ENCODE measurements at regions not wholly inside any gene's neighbourhood (a gene's known extent, or its start where the extent isn't known, plus 50 kb on each side); places are given as distances from the start of the nearest gene placed in this dataset.

DNA sequence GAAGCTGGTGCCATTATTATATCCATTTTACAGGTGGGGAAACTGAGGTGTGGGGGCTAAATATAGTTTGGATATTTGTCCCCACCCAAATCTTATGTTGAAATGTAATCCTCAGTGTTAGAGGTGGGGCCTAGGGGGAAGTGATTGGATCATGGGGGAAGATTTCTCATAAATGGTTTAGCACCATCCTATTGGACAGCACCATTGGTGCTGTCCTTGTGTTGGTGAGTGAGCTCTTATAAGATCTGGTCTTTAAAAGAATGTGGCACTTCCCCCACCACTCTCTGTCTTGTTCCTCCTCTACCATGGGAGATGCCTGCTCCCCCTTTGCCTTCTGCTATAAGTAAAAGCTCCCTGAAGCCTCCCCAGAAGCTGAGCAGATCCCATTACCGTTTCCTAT, 119.8 kb upstream of the SEC14L1 start:
- peaks cover 37% of the 10 kb centered on the region for H3K4me1 ChIP-seq (ENCODE audit: control insufficient read depth, low read length)
- no peaks in the 10 kb centered on the region for H4K20me1 ChIP-seq (ENCODE audit: control insufficient read depth, insufficient read depth, low read depth, low read length)
- 0 out of 2 replicates have a peak, but pooled peaks cover 4% of the 10 kb centered on the region for H3F3A ChIP-seq (ENCODE audit: control insufficient read depth, insufficient read depth)
- H3K27me3 ChIP-seq (ENCODE audit: control insufficient read depth, low read length): no peaks in the 10 kb centered on the region
- H3K9me2 ChIP-seq (replicated peaks; ENCODE audit: control insufficient read depth, low read length): no peaks in the 10 kb centered on the region
- H3K27ac ChIP-seq (ENCODE audit: low read depth, low read length): no peak overlapping the region
- peaks cover 6% of the 10 kb centered on the region; the same call in 1 of the 2 replicates for H3K9me3 ChIP-seq (ENCODE audit: control insufficient read depth, insufficient read depth, low read length)
- no peak overlapping the region for H3K4me2 ChIP-seq (ENCODE audit: low read length)
- TF ChIP-seq EZH2phosphoT487 (IDR thresholded peaks at IDR 0.05; ENCODE audit: borderline replicate concordance, low read length): no peak
- TF ChIP-seq, protein P1, sequence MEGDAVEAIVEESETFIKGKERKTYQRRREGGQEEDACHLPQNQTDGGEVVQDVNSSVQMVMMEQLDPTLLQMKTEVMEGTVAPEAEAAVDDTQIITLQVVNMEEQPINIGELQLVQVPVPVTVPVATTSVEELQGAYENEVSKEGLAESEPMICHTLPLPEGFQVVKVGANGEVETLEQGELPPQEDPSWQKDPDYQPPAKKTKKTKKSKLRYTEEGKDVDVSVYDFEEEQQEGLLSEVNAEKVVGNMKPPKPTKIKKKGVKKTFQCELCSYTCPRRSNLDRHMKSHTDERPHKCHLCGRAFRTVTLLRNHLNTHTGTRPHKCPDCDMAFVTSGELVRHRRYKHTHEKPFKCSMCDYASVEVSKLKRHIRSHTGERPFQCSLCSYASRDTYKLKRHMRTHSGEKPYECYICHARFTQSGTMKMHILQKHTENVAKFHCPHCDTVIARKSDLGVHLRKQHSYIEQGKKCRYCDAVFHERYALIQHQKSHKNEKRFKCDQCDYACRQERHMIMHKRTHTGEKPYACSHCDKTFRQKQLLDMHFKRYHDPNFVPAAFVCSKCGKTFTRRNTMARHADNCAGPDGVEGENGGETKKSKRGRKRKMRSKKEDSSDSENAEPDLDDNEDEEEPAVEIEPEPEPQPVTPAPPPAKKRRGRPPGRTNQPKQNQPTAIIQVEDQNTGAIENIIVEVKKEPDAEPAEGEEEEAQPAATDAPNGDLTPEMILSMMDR (IDR thresholded peaks at IDR 0.05; ENCODE audit: low read depth, low read length, poor library complexity, severe bottlenecking): no peak
- no peaks in the 10 kb centered on the region for H3K79me2 ChIP-seq (ENCODE audit: control insufficient read depth, low read length)
- H3K36me3 ChIP-seq (ENCODE audit: control insufficient read depth, low read length): no peaks in the 10 kb centered on the region
- no peak overlapping the region for H3K4me3 ChIP-seq (ENCODE audit: low read length)

DNA sequence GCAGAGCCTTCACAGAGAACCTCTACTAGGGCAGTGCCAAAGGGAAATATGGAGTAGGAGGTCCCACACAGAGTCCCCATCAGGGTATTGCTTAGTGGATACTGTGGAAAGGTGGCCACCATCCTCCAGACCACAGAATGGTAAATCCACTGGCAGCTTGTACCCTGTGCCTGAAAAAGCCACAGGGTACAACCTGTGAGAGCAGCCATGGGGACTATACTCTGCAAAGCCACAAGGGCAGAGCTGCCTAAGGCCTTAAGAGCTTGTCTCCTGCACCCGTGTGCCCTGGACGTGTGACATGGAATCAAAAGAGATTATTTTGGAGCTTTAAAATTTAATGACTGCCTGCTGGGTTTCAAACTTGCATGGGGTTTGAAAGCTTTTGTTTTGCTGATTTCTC, 118.0 kb upstream of the SEC14L1 start:
- Histone ChIP-seq H3K79me2 (ENCODE audit: control insufficient read depth, low read length) (no peaks in the 10 kb centered on the region), H3K27ac (ENCODE audit: low read depth, low read length) (no peak overlapping the region), H3K36me3 (ENCODE audit: control insufficient read depth, low read length) (0 out of 2 replicates have a peak, but pooled peaks cover 3% of the 10 kb centered on the region), H3K27me3 (ENCODE audit: control insufficient read depth, low read length) (no peaks in the 10 kb centered on the region), H3K9me3 (ENCODE audit: control insufficient read depth, insufficient read depth, low read length) (peaks cover 23% of the 10 kb centered on the region), H3K9me2 (replicated peaks; ENCODE audit: control insufficient read depth, low read length) (no peaks in the 10 kb centered on the region), H3F3A (ENCODE audit: control insufficient read depth, insufficient read depth) (0 out of 2 replicates have a peak, but pooled peaks cover 4% of the 10 kb centered on the region), H3K4me3 (ENCODE audit: low read length) (no peak overlapping the region), H4K20me1 (ENCODE audit: control insufficient read depth, insufficient read depth, low read depth, low read length) (no peaks in the 10 kb centered on the region), H3K4me1 (ENCODE audit: control insufficient read depth, low read length) (peaks cover 42% of the 10 kb centered on the region), H3K4me2 (ENCODE audit: low read length) (no peak overlapping the region)
- TF ChIP-seq EZH2phosphoT487 (IDR thresholded peaks at IDR 0.05; ENCODE audit: borderline replicate concordance, low read length): no peak

GRCh38 chr17:77025781-77026180, 115.0 kb upstream of the SEC14L1 start:
- no peak overlapping the region for H3K27ac ChIP-seq (ENCODE audit: low read depth, low read length)
- H3K79me2 ChIP-seq (ENCODE audit: control insufficient read depth, low read length): no peaks in the 10 kb centered on the region
- 0 out of 2 replicates have a peak, but pooled peaks cover 4% of the 10 kb centered on the region for H3F3A ChIP-seq (ENCODE audit: control insufficient read depth, insufficient read depth)
- H3K9me3 ChIP-seq (ENCODE audit: control insufficient read depth, insufficient read depth, low read length): peaks cover 29% of the 10 kb centered on the region
- TF ChIP-seq, protein P1 (IDR thresholded peaks at IDR 0.05; ENCODE audit: low read depth, low read length, poor library complexity, severe bottlenecking): no peak
- no peak for TF ChIP-seq EZH2phosphoT487 (IDR thresholded peaks at IDR 0.05; ENCODE audit: borderline replicate concordance, low read length)
- H3K27me3 ChIP-seq (ENCODE audit: control insufficient read depth, low read length): no peaks in the 10 kb centered on the region
- H3K4me3 ChIP-seq (ENCODE audit: low read length): no peak overlapping the region
- no peak overlapping the region for H3K4me2 ChIP-seq (ENCODE audit: low read length)
- H3K9me2 ChIP-seq (replicated peaks; ENCODE audit: control insufficient read depth, low read length): no peaks in the 10 kb centered on the region
- H3K36me3 ChIP-seq (ENCODE audit: control insufficient read depth, low read length): 0 out of 2 replicates have a peak, but pooled peaks cover 3% of the 10 kb centered on the region
- no peaks in the 10 kb centered on the region for H4K20me1 ChIP-seq (ENCODE audit: control insufficient read depth, insufficient read depth, low read depth, low read length)
- H3K4me1 ChIP-seq (ENCODE audit: control insufficient read depth, low read length): peaks cover 38% of the 10 kb centered on the region

DNA sequence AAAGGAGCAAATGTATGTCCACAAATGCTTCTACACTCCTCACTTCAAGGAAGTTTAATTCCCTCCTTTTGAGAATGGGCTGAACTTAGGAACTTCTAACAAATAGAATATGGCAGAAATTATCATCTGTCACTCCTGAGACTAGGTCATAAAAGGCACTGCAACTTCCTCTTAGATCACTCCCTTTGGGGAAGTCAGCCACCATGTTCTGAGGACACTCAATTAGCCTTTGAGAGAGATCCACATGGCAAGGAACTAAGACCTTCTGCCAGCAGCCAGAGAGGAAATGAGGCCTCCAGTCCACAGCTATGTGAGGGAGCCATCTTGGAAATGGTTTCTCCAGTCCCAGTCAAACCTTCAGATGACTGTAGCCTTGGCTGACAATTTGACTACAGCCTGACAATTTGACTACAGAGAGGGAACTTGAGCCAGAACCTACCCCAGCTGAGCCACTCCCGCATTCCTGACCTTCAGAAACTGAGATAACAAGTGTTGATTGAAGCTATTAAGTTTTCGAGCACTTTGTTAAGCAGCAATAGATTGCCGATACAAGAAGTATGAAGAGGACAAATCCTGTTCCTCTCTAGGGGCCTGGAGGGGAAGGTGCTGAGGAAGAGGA, 113.4 kb upstream of the SEC14L1 start:
- H3K79me2 ChIP-seq (ENCODE audit: control insufficient read depth, low read length): no peaks in the 10 kb centered on the region
- H3K4me3 ChIP-seq (ENCODE audit: low read length): 0 out of 2 replicates have a peak overlapping the region, but pooled peaks have one; percentile 8
- H3K9me2 ChIP-seq (replicated peaks; ENCODE audit: control insufficient read depth, low read length): no peaks in the 10 kb centered on the region
- 0 out of 2 replicates have a peak overlapping the region, but pooled peaks have one; percentile 0 for H3K27ac ChIP-seq (ENCODE audit: low read depth, low read length)
- H3K4me1 ChIP-seq (ENCODE audit: control insufficient read depth, low read length): peaks cover 33% of the 10 kb centered on the region
- no peaks in the 10 kb centered on the region for H3F3A ChIP-seq (ENCODE audit: control insufficient read depth, insufficient read depth)
- peaks cover 6% of the 10 kb centered on the region; the same call in 1 of the 2 replicates for H3K36me3 ChIP-seq (ENCODE audit: control insufficient read depth, low read length)
- H3K9me3 ChIP-seq (ENCODE audit: control insufficient read depth, insufficient read depth, low read length): peaks cover 38% of the 10 kb centered on the region
- no peak overlapping the region for H3K4me2 ChIP-seq (ENCODE audit: low read length)
- TF ChIP-seq EZH2phosphoT487 (IDR thresholded peaks at IDR 0.05; ENCODE audit: borderline replicate concordance, low read length): no peak
- TF ChIP-seq, protein P1 (IDR thresholded peaks at IDR 0.05; ENCODE audit: low read depth, low read length, poor library complexity, severe bottlenecking): no peak
- H3K27me3 ChIP-seq (ENCODE audit: control insufficient read depth, low read length): no peaks in the 10 kb centered on the region
- H4K20me1 ChIP-seq (ENCODE audit: control insufficient read depth, insufficient read depth, low read depth, low read length): no peaks in the 10 kb centered on the region
